OCI-LY1 (cell line): ENCODE measurements at regions not wholly inside any gene's neighbourhood (a gene's known extent, or its start where the extent isn't known, plus 50 kb on each side); places are given as distances from the start of the nearest gene placed in this dataset.

Experiments used
- CTCF ChIP-seq: fragments of 200-600 bp; sonication (generic), shearing (Covaris generic); IDR thresholded peaks from 2 replicates; pipeline ENCODE4 v1.5.1; 2017; ENCODE audit warnings: mild to moderate bottlenecking, antibody characterized with exemption, low read length, moderate library complexity, mixed read lengths
- EZH2 ChIP-seq: fragments of 200-600 bp; sonication (generic), shearing (Covaris generic); IDR thresholded peaks from 2 replicates; pipeline ENCODE4 v1.8.0; 2017; ENCODE audit warnings: borderline replicate concordance, mixed run types, mild to moderate bottlenecking, antibody characterized with exemption, low read length, moderate library complexity, mixed read lengths

- TF ChIP-seq CTCF (no peak), EZH2 (no peak)
Measured at GRCh38 chr4:84231539-84232055, 267.5 kb downstream of the NKX6-1 start.
